Body of pancreas (tissue), 4 donors: ENCODE measurements at regions not wholly inside any gene's neighbourhood (a gene's known extent, or its start where the extent isn't known, plus 50 kb on each side); places are given as distances from the start of the nearest gene placed in this dataset.

Experiments
- ATAC-seq: fragments of 150-250 bp; one replicate; pipeline ENCODE4 v1.9.1; 2016
- DNase-seq, 4 donors: peaks; one replicate each; pipeline ENCODE4 v3.0.0-alpha.2; 2019
- H3K27ac ChIP-seq, 4 donors: fragments of 200-600 bp; sonication (generic); 1 replicate in 3 of 4; 2 replicates in 1 of 4; pipeline versions ENCODE4 v1.5.1 to v1.6.1; 2016 to 2019; ENCODE audit warnings: mild to moderate bottlenecking in 1 of 4, mixed read lengths in 1 of 4, moderate library complexity in 1 of 4
- H3K27me3 ChIP-seq, 2 donors: fragments of 200-600 bp; sonication (generic); one replicate each; pipeline ENCODE4 v1.6.0; 2016; ENCODE audit warnings: mild to moderate bottlenecking in 1 of 2
- H3K36me3 ChIP-seq, 2 donors: fragments of 200-600 bp; sonication (generic); replicated peaks in 1 of 2; 2 replicates each; pipeline ENCODE4 v1.5.1; 2016; ENCODE audit warnings: low read depth in 2 of 2; ENCODE audit not compliant: insufficient read depth in 1 of 2
- H3K4me1 ChIP-seq: fragments of 200-600 bp; sonication (generic); one replicate; pipeline ENCODE4 v1.6.0; 2016
- H3K4me3 ChIP-seq, 2 donors: fragments of 200-600 bp; sonication (generic); 1 replicate in 1 of 2; 2 replicates in 1 of 2; pipeline ENCODE4 v1.5.1; 2016 to 2019
- H3K9me3 ChIP-seq, 3 donors: fragments of 200-600 bp; sonication (generic); 1 replicate in 2 of 3; 2 replicates in 1 of 3; pipeline ENCODE4 v1.5.1; 2016
- CTCF ChIP-seq, 7 experiments: fragments of 450-650 bp in 4 of 7; fragments of 200-600 bp in 3 of 7; sonication (generic) in 3 of 7; IDR thresholded peaks; one replicate each; pipeline ENCODE4 v1.5.1; 2016 to 2019; ENCODE audit warnings: antibody characterized with exemption in 7 of 7
- POLR2A ChIP-seq, 3 donors: fragments of 450-650 bp; IDR thresholded peaks; one replicate each; pipeline ENCODE4 v1.6.1; 2016; ENCODE audit warnings: antibody characterized with exemption in 3 of 3, mild to moderate bottlenecking in 2 of 3
- WGBS, 2 donors: methylation state at CpG; one replicate each; pipeline ENCODE4 v1.1.5; 2017; 5-methylcytosine and 5-hydroxymethylcytosine counted together
- intact Hi-C: fragments of 100-400 bp; cut with DNase I; formaldehyde crosslinking; loops from one replicate; pipeline ENCODE4 v1.15.1; 2023

DNA sequence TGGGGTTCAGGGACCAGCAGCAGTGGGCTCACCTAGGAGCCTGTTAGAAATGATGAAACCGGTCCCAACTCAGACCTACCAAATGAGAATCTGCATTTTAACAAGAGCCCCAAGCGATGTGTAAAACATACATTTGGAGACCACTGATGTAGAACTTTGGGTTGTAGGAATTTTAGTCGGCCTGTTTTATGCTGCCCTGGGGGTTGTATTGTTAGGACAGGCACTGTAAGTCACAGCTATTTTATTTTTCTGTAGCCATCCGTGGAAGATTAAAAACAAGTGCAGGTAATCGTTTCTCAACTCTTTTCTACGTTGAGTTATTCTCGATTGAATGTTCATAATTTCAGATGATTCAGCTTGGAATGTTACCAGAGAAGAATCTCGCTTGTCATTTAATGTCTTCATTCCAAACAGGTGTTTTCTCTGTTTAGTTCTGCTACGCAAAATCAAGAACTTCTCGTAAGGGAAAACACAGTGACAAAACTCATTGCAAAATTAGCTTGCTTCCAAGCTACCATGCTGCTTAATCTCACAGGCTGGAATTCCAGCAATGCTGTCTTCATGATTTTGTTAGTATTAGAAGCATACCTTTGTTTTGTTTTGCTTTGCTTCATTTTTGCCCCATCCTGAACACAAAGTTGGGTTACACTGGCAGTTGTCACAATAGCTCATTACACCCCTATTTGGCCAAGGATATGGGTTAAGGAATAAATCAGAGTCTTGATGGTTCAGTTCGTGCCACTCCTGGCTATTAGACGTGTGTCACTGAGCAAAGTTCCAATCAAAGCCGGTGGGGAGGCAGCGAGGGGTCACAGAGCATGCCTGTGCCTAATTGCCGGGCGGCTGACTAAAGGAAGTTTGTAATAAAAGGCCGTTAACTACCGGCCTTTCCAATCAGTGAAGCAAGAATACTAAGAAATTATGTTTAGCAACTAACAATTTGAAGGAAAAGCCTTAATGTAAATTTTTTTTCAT, 676.9 kb downstream of the GATA3 start:
- no peak for TF ChIP-seq POLR2A (IDR thresholded peaks at IDR 0.05)
- no peak for TF ChIP-seq CTCF (IDR thresholded peaks at IDR 0.05)
- 54 to 58% methylated on average over 18 of the region's 18 CpGs for WGBS, 2 donors
- ATAC-seq, result no peak
- Histone ChIP-seq H3K36me3 (no peaks in the 10 kb centered on the region), H3K27ac (no peak overlapping the region), H3K9me3 (no peaks in the 10 kb centered on the region), H3K4me3 (no peak overlapping the region), H3K27me3 (no peaks in the 10 kb centered on the region), H3K4me1 (no peaks in the 10 kb centered on the region)
- DNase-seq, result no peak
- intact Hi-C loops, result no loop called here

- Histone ChIP-seq H3K4me1 (no peaks in the 10 kb centered on the region), H3K9me3 (no peaks in the 10 kb centered on the region), H3K36me3 (no peaks in the 10 kb centered on the region), H3K27me3 (no peaks in the 10 kb centered on the region), H3K4me3 (no peak overlapping the region), H3K27ac (no peak overlapping the region)
- 34 to 44% methylated on average over 3 of the region's 3 CpGs for WGBS, 2 donors
- intact Hi-C loops, result no loop called here
- TF ChIP-seq POLR2A (IDR thresholded peaks at IDR 0.05), result no peak
- no peak for TF ChIP-seq CTCF (IDR thresholded peaks at IDR 0.05)
- ATAC-seq (no peak), DNase-seq (no peak)
Observed at GRCh38 chr10:8738987-8739386, 684.5 kb downstream of the GATA3 start.

- ATAC-seq (no peak), DNase-seq (no peak)
- Histone ChIP-seq H3K4me1 (no peaks in the 10 kb centered on the region), H3K27ac (no peak overlapping the region), H3K27me3 (no peaks in the 10 kb centered on the region), H3K4me3 (no peak overlapping the region), H3K9me3 (no peaks in the 10 kb centered on the region), H3K36me3 (no peaks in the 10 kb centered on the region)
- intact Hi-C loops, result no loop called here
- TF ChIP-seq CTCF (IDR thresholded peaks at IDR 0.05) (no peak), POLR2A (IDR thresholded peaks at IDR 0.05) (no peak)
- WGBS, 2 donors, result 37 to 45% methylated on average over 7 of the region's 7 CpGs
Observed at GRCh38 chr10:8752146-8752843, 697.8 kb downstream of the GATA3 start.

GRCh38 chr10:8758029-8758428, 703.5 kb downstream of the GATA3 start:
- TF ChIP-seq POLR2A (IDR thresholded peaks at IDR 0.05) (no peak), CTCF (IDR thresholded peaks at IDR 0.05) (no peak)
- intact Hi-C loops, result no loop called here

More at GRCh38 chr10:8758029-8758428, 703.5 kb downstream of the GATA3 start:
- ATAC-seq, result no peak
- H3K4me3 ChIP-seq, result no peak overlapping the region
- WGBS, 2 donors, result 32 to 35% methylated on average over 4 of the region's 4 CpGs
- no peaks in the 10 kb centered on the region for H3K4me1 ChIP-seq
- no peaks in the 10 kb centered on the region for H3K9me3 ChIP-seq
- no peak overlapping the region for H3K27ac ChIP-seq
- H3K27me3 ChIP-seq, result no peaks in the 10 kb centered on the region
- no peaks in the 10 kb centered on the region for H3K36me3 ChIP-seq
- no peak for DNase-seq
